ENCODE measurements at regions not wholly inside any gene's neighbourhood (a gene's known extent, or its start where the extent isn't known, plus 50 kb on each side); places are given as distances from the start of the nearest gene placed in this dataset.
A peak's percentile ranks its signal among the peaks of the same experiment; 100 is the strongest.

DNA sequence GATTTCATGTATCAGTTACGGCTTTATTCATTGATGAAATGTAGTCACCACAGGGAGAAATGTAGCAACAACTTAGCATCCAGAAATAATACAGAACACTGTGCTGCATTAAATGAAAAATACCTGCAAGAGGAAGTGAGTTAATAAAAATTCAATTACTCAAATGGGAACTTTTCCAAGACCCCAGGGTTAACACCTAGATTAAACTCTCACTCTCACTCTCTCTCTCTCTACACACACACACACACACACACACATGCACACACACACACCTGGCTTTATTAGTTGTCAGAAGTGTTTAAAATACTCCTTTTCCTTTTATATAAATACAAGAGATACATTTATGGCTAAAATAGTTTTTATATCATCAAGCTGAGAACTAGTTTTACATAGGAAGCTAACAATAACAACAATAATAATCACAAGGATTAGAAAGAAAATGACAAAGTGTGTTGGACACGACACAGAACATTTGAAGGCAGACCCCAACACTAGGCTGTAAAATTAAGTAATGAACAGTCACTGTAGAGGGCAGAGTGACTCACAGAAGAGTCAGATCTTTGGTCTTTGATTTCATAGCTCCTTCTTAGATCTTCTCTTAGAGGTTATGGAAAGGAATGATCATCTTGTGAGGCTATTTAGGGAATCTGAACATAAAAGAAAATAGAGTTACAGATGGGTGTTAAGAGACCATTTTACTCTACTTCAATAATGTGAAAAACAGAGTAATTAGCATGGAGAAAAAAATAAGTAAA lies 1266.0 kb upstream of the ADGRL2 start:
- H3K4me1 Mint-ChIP-seq (ENCODE audit: low read depth, unreplicated experiment), result peaks cover 42% of the 10 kb centered on the region
- H3K27me3 Mint-ChIP-seq (ENCODE audit: unreplicated experiment), result no peaks in the 10 kb centered on the region
- no peaks in the 10 kb centered on the region for H3K9me3 Mint-ChIP-seq (ENCODE audit: low read depth, unreplicated experiment)
- intact Hi-C loops (cut with micrococcal nuclease; ENCODE audit: unreplicated experiment), result loop anchor here (5.0 kb wide), 2 partner anchors 317 to 1273 kb away; no protein-coding TSS in a partner anchor
- H3K27ac Mint-ChIP-seq (ENCODE audit: unreplicated experiment), result peak overlapping the region; percentile 96
- CTCF ChIA-PET, result interaction anchor here (0.6 kb wide), 1 partner anchor 215 kb away, joined by 3 read pairs; no protein-coding TSS in a partner anchor
- H3K36me3 Mint-ChIP-seq (ENCODE audit: insufficient read depth, unreplicated experiment), result peaks cover 53% of the 10 kb centered on the region
- DNase-seq, result peak; percentile 33
- no TSS peak for BruUV-seq (replicated peaks)
- TF ChIP-seq, protein P1, sequence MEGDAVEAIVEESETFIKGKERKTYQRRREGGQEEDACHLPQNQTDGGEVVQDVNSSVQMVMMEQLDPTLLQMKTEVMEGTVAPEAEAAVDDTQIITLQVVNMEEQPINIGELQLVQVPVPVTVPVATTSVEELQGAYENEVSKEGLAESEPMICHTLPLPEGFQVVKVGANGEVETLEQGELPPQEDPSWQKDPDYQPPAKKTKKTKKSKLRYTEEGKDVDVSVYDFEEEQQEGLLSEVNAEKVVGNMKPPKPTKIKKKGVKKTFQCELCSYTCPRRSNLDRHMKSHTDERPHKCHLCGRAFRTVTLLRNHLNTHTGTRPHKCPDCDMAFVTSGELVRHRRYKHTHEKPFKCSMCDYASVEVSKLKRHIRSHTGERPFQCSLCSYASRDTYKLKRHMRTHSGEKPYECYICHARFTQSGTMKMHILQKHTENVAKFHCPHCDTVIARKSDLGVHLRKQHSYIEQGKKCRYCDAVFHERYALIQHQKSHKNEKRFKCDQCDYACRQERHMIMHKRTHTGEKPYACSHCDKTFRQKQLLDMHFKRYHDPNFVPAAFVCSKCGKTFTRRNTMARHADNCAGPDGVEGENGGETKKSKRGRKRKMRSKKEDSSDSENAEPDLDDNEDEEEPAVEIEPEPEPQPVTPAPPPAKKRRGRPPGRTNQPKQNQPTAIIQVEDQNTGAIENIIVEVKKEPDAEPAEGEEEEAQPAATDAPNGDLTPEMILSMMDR (IDR thresholded peaks at IDR 0.05; ENCODE audit: unreplicated experiment), result no peak
- H3K4me3 Mint-ChIP-seq (ENCODE audit: low read depth, unreplicated experiment), result peak overlapping the region; percentile 89

DNA sequence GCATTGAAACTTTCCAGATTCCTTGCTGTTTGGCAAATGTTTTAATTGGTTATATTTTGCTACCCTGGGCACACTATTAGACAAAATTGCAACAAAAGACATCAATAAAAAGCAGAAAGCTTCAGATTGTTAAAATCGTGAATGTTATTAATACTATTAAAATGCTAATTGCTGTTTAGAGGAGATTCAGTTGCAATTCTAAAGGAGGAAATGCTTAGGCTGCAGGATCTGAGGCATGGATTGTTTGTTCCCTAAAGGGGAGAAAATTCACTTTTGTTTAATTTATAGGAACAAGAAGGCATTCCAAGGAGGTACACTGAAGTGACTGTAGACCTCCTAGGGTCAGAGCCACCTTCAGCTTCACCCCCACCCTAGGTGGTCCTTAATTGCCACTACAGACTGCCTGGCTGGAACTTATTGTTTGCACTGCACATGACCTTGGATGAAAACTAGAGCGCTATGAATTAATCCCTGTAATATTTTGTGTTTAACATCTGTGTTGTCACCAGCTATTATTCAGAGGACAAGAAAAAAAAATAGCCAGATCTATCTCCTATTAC lies 1266.9 kb upstream of the ADGRL2 start:
- BruUV-seq (replicated peaks), result no TSS peak
- H3K4me1 Mint-ChIP-seq (ENCODE audit: low read depth, unreplicated experiment), result peaks cover 39% of the 10 kb centered on the region
- H3K27ac Mint-ChIP-seq (ENCODE audit: unreplicated experiment), result peak overlapping the region; percentile 96
- no peaks in the 10 kb centered on the region for H3K27me3 Mint-ChIP-seq (ENCODE audit: unreplicated experiment)
- CTCF ChIA-PET, result no interaction called here
- no peaks in the 10 kb centered on the region for H3K9me3 Mint-ChIP-seq (ENCODE audit: low read depth, unreplicated experiment)
- peaks cover 45% of the 10 kb centered on the region for H3K36me3 Mint-ChIP-seq (ENCODE audit: insufficient read depth, unreplicated experiment)
- intact Hi-C loops (cut with micrococcal nuclease; ENCODE audit: unreplicated experiment), result no loop called here
- no peak for DNase-seq
- peak overlapping the region; percentile 89 for H3K4me3 Mint-ChIP-seq (ENCODE audit: low read depth, unreplicated experiment)
- TF ChIP-seq, protein P1 (IDR thresholded peaks at IDR 0.05; ENCODE audit: unreplicated experiment), result no peak

DNA sequence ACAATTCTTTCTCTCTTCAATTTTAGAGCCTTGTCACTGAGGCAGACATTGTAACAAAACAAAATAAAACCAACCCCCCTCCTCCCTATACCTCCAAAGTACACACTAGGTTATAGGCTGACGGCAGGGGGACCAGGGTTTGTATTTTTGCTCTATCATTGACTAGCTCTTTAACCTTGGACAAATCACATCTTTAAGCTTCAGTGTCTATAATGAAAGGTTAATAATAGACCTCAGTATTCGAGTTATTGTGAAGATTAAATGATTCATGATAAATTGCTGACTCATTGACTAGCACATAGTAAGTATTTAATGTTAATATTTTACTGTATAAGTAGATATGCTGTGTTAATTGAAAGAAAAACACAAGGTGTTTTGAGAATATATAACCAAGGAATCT lies 1267.6 kb upstream of the ADGRL2 start:
- Mint-ChIP-seq H3K4me3 (ENCODE audit: low read depth, unreplicated experiment) (peak overlapping the region; percentile 89), H3K9me3 (ENCODE audit: low read depth, unreplicated experiment) (no peaks in the 10 kb centered on the region), H3K4me1 (ENCODE audit: low read depth, unreplicated experiment) (peaks cover 32% of the 10 kb centered on the region), H3K27me3 (ENCODE audit: unreplicated experiment) (no peaks in the 10 kb centered on the region), H3K36me3 (ENCODE audit: insufficient read depth, unreplicated experiment) (peaks cover 38% of the 10 kb centered on the region), H3K27ac (ENCODE audit: unreplicated experiment) (peak overlapping the region; percentile 96)
- DNase-seq, result no peak
- TF ChIP-seq, protein P1 (IDR thresholded peaks at IDR 0.05; ENCODE audit: unreplicated experiment), result no peak
- no TSS peak for BruUV-seq (replicated peaks)
- intact Hi-C loops (cut with micrococcal nuclease; ENCODE audit: unreplicated experiment), result no loop called here
- CTCF ChIA-PET, result no interaction called here

DNA sequence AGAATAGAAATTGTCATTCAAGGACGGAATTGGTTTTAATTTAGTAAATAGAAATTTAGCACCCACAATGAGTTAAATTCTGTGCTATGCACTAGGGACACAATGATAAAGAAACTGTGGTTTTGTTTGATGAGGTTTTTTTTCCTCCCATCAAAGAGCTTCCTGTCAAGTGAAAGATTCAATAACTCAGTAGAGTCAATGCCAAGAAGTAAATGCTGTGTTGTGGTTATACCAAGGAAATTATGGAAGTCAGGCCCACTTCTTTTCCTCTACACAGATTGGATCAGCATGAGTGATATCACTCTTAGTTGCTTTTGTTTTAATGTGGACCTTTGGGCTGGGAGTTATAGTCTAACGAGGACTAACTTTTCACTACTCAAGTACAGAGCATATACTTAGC lies 1269.6 kb upstream of the ADGRL2 start:
- peaks cover 32% of the 10 kb centered on the region for H3K4me1 Mint-ChIP-seq (ENCODE audit: low read depth, unreplicated experiment)
- no peaks in the 10 kb centered on the region for H3K27me3 Mint-ChIP-seq (ENCODE audit: unreplicated experiment)
- BruUV-seq (replicated peaks), result no TSS peak
- DNase-seq, result no peak
- CTCF ChIA-PET, result no interaction called here
- H3K36me3 Mint-ChIP-seq (ENCODE audit: insufficient read depth, unreplicated experiment), result peaks cover 18% of the 10 kb centered on the region
- no peak overlapping the region for H3K27ac Mint-ChIP-seq (ENCODE audit: unreplicated experiment)
- no peak overlapping the region for H3K4me3 Mint-ChIP-seq (ENCODE audit: low read depth, unreplicated experiment)
- no peaks in the 10 kb centered on the region for H3K9me3 Mint-ChIP-seq (ENCODE audit: low read depth, unreplicated experiment)
- TF ChIP-seq, protein P1 (IDR thresholded peaks at IDR 0.05; ENCODE audit: unreplicated experiment), result no peak
- intact Hi-C loops (cut with micrococcal nuclease; ENCODE audit: unreplicated experiment), result no loop called here
